ENCODE measurements at regions not wholly inside any gene's neighbourhood (a gene's known extent, or its start where the extent isn't known, plus 50 kb on each side); places are given as distances from the start of the nearest gene placed in this dataset.

DNA sequence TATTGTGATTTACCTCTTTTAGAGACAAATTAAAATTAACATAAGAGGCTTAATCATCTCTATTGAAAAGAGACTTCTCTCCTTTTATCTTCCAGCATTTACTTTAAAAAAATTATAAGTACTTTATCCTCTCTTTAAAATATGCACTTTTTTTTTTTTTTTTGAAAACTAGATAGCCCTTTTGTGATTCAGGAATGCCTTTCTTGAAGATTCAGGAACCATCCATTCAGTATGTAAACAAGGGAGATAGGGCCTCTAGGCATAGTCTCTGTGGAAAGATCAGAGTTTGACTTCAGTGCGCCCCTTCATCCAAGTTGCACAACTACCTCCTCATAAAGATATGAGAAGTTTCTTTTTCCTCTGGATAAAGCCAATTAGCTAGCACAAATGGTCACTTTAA lies 1163.7 kb downstream of the SI start:
- DNase-seq: no peak
- Histone ChIP-seq H3K36me3 (no peaks in the 10 kb centered on the region), H3K4me3 (replicated peaks in 1 of 3) (no peak overlapping the region), H3K27me3 (no peaks in the 10 kb centered on the region), H3K27ac (no peak overlapping the region), H3K9me3 (no peaks in the 10 kb centered on the region), H3K4me1 (no peaks in the 10 kb centered on the region)
- 90% methylated on average over 1 of the region's 1 CpG for WGBS, 2 donors
- intact Hi-C loops (cut with DNase I): no loop called here
- TF ChIP-seq POLR2A (IDR thresholded peaks at IDR 0.05): no peak
- TF ChIP-seq, protein P1, sequence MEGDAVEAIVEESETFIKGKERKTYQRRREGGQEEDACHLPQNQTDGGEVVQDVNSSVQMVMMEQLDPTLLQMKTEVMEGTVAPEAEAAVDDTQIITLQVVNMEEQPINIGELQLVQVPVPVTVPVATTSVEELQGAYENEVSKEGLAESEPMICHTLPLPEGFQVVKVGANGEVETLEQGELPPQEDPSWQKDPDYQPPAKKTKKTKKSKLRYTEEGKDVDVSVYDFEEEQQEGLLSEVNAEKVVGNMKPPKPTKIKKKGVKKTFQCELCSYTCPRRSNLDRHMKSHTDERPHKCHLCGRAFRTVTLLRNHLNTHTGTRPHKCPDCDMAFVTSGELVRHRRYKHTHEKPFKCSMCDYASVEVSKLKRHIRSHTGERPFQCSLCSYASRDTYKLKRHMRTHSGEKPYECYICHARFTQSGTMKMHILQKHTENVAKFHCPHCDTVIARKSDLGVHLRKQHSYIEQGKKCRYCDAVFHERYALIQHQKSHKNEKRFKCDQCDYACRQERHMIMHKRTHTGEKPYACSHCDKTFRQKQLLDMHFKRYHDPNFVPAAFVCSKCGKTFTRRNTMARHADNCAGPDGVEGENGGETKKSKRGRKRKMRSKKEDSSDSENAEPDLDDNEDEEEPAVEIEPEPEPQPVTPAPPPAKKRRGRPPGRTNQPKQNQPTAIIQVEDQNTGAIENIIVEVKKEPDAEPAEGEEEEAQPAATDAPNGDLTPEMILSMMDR (IDR thresholded peaks at IDR 0.05): no peak

DNA sequence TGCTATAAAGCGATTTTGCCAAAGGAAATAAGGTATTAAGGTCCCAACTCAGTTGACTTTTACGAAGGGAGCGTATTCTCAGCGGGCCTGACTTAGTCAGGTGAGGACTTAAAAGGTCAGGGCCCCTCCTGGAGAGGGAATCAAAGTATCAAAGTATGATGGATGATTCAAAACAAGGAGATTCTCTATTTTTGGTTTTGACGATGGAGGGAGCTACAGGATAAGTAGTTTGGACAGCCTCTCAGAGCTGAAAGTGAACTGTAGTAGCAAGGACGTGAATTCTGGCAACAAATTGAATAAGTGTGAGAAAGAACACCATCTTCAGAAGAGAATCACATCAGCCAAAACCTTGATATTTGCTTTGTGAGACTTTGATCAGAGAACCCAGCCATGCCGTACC lies 1186.5 kb downstream of the SI start:
- H3K4me1 ChIP-seq: no peaks in the 10 kb centered on the region
- intact Hi-C loops (cut with DNase I): no loop called here
- no peak for DNase-seq
- no peaks in the 10 kb centered on the region for H3K27me3 ChIP-seq
- H3K9me3 ChIP-seq: no peaks in the 10 kb centered on the region
- H3K4me3 ChIP-seq (replicated peaks in 1 of 3): no peak overlapping the region
- H3K36me3 ChIP-seq: no peaks in the 10 kb centered on the region
- 85 to 87% methylated on average over 7 of the region's 7 CpGs for WGBS, 2 donors
- H3K27ac ChIP-seq: no peak overlapping the region
- TF ChIP-seq, protein P1 (IDR thresholded peaks at IDR 0.05): no peak
- no peak for TF ChIP-seq POLR2A (IDR thresholded peaks at IDR 0.05)

DNA sequence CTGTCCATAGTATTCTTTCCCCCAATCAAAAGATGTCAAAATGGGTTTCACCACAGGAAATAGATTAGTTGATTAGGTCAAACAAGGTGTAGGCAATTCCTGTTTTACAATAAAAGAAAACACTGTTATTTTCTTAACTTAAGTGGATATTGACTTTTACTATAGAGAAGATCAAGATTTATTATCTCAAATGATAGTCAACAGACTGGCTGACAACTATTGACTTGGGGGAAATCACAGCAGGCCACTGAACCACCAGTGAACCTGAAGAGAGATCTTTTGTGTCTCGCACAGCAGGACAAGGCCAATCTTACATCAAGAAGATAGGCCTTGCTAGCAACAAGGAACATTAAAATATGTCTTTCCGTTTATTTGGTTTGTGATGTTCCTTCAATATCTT lies 1187.6 kb downstream of the SI start:
- no peak overlapping the region for H3K27ac ChIP-seq
- H3K9me3 ChIP-seq: no peaks in the 10 kb centered on the region
- H3K27me3 ChIP-seq: no peaks in the 10 kb centered on the region
- no peaks in the 10 kb centered on the region for H3K4me1 ChIP-seq
- no peak for TF ChIP-seq POLR2A (IDR thresholded peaks at IDR 0.05)
- TF ChIP-seq, protein P1 (IDR thresholded peaks at IDR 0.05): no peak
- no peaks in the 10 kb centered on the region for H3K36me3 ChIP-seq
- intact Hi-C loops (cut with DNase I): no loop called here
- WGBS, 2 donors: 36 to 83% methylated on average over 2 of the region's 2 CpGs
- no peak overlapping the region for H3K4me3 ChIP-seq (replicated peaks in 1 of 3)
- no peak for DNase-seq

DNA sequence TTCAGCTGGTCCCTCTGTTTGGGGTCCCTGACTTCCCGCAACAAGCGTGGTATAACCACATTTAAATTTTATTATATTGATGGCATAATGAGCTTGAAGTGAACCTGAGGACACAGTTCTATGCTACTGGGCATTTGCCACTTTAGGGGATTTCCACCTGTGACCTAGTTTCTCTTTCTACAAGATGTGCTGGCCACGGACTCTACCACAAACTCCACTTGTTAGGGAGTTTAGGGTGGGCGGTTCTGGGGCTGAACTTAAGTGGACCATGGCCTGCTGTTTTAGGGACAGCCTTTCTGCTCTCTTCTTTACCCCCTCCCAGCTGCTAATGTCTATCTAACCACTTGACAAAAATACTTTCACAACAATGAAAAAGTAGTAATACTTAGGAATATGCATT lies 1199.1 kb downstream of the SI start:
- 91 to 95% methylated on average over 4 of the region's 4 CpGs for WGBS, 2 donors
- H3K4me1 ChIP-seq: no peaks in the 10 kb centered on the region

DNA sequence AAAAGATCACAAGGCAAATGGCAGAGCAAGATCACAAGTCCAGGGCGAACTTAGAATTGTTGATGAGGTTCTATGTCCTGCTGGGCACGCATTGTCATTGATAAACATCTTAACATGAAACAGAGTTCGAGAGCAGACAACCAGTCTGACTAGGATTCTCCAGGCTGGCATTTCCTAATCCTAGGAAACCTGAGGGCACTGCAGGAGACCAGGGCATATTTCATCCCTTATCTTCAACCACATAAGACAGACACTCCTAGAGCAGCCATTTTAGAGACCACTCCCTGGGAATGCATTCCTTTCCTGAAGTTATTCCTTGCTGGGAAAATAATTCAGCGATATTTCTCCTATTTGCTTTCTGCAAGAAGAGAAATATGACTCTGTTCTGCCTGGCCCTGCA lies 1199.9 kb downstream of the SI start:
- intact Hi-C loops (cut with DNase I): no loop called here
- Histone ChIP-seq H3K4me1 (no peaks in the 10 kb centered on the region), H3K36me3 (no peaks in the 10 kb centered on the region), H3K9me3 (no peaks in the 10 kb centered on the region), H3K27ac (no peak overlapping the region), H3K4me3 (replicated peaks in 1 of 3) (no peak overlapping the region), H3K27me3 (no peaks in the 10 kb centered on the region)
- TF ChIP-seq POLR2A (IDR thresholded peaks at IDR 0.05): no peak
- TF ChIP-seq, protein P1 (IDR thresholded peaks at IDR 0.05): no peak
- 82 to 85% methylated on average over 4 of the region's 4 CpGs for WGBS, 2 donors
- no peak for DNase-seq

More for the DNA sequence above, 1199.1 kb downstream of the SI start:
- no peak for TF ChIP-seq POLR2A (IDR thresholded peaks at IDR 0.05)
- Histone ChIP-seq H3K27ac (no peak overlapping the region), H3K27me3 (no peaks in the 10 kb centered on the region), H3K4me3 (replicated peaks in 1 of 3) (no peak overlapping the region), H3K9me3 (no peaks in the 10 kb centered on the region), H3K36me3 (no peaks in the 10 kb centered on the region)
- intact Hi-C loops (cut with DNase I): no loop called here
- no peak for DNase-seq

DNA sequence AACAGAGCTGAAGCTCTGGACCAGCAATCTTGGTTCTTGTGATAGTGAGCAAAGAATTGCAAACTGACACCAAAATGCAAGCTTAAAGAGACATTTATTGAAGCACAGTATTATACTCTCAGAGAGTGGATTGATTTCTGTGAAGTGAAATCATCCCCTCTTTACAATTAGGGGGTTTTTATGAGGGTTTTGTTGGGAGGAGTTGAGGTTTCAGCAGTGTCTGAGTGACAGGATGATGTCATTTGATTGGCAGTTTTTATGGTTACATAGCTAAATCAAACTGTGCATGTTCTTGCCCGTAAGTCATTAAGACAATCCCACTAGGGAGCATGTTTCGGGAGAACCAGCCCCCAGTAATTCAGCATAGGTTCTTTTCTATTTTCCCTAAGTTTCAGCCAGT lies 1200.5 kb downstream of the SI start:
- intact Hi-C loops (cut with DNase I): no loop called here
- TF ChIP-seq, protein P1 (IDR thresholded peaks at IDR 0.05): no peak
- TF ChIP-seq POLR2A (IDR thresholded peaks at IDR 0.05): no peak
- 86 to 91% methylated on average over 2 of the region's 2 CpGs for WGBS, 2 donors

More for the DNA sequence above, 1200.5 kb downstream of the SI start:
- no peak for DNase-seq
- H3K4me1 ChIP-seq: no peaks in the 10 kb centered on the region
- no peak overlapping the region for H3K4me3 ChIP-seq (replicated peaks in 1 of 3)
- H3K36me3 ChIP-seq: no peaks in the 10 kb centered on the region
- no peak overlapping the region for H3K27ac ChIP-seq
- H3K9me3 ChIP-seq: no peaks in the 10 kb centered on the region
- no peaks in the 10 kb centered on the region for H3K27me3 ChIP-seq
